ENCODE measurements at regions not wholly inside any gene's neighbourhood (a gene's known extent, or its start where the extent isn't known, plus 50 kb on each side); places are given as distances from the start of the nearest gene placed in this dataset.

DNA sequence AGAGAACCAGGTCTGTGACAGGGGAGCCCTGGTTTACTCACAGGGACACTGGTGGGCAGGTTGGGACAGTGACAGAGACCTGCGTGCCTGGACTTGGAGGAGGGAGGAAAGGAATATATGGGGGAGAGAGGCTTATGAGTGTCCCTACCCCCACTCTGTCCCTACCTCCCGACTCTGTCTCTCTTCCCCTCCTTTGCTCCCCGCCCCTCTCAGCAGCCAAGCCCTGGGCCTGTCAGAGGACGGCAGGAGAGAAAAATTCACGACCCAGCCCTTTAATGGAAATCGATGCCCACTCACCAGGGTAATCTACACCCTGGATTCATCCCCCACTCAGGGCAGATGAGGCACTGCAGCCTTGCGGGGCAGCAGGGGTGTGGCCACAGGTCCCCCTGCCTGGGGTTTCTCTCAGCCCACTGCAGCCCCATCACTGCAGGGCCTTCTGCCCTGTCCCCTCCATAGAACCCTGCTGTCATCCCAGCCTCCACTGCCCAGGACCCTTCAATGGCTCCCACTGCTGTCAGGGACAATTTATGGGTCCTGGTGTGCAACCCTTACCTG is 135.9 kb upstream of the LINGO1 start:
- TF ChIP-seq, protein P1, sequence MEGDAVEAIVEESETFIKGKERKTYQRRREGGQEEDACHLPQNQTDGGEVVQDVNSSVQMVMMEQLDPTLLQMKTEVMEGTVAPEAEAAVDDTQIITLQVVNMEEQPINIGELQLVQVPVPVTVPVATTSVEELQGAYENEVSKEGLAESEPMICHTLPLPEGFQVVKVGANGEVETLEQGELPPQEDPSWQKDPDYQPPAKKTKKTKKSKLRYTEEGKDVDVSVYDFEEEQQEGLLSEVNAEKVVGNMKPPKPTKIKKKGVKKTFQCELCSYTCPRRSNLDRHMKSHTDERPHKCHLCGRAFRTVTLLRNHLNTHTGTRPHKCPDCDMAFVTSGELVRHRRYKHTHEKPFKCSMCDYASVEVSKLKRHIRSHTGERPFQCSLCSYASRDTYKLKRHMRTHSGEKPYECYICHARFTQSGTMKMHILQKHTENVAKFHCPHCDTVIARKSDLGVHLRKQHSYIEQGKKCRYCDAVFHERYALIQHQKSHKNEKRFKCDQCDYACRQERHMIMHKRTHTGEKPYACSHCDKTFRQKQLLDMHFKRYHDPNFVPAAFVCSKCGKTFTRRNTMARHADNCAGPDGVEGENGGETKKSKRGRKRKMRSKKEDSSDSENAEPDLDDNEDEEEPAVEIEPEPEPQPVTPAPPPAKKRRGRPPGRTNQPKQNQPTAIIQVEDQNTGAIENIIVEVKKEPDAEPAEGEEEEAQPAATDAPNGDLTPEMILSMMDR (IDR thresholded peaks at IDR 0.05), result no peak
- no peak for TF ChIP-seq EZH2 (IDR thresholded peaks at IDR 0.05)
- no peak for TF ChIP-seq EZH2phosphoT487 (IDR thresholded peaks at IDR 0.05)

All from neural progenitor cell (in vitro differentiated cells).